Keratinocyte (primary cell): ENCODE measurements at regions not wholly inside any gene's neighbourhood (a gene's known extent, or its start where the extent isn't known, plus 50 kb on each side); places are given as distances from the start of the nearest gene placed in this dataset.

Experiments
- DNase-seq: peaks from one replicate; pipeline ENCODE4 v3.0.0-alpha.2; 2011; ENCODE audit warnings: low read depth, missing footprints, low spot score
- FAIRE-seq: peaks from 2 replicates; lab custom pipeline; 2011; peaks lifted over from hg19 to GRCh38; lab: Jason Lieb, UNC
- H2AFZ ChIP-seq: 2 replicates; pipeline ENCODE4 v1.6.0; 2012; ENCODE audit warnings: low read length, control low read depth, inconsistent platforms; ENCODE audit not compliant: control insufficient read depth
- H3K27ac ChIP-seq: 2 replicates; pipeline ENCODE4 v1.5.1; 2011; ENCODE audit warnings: low read length; ENCODE audit not compliant: control insufficient read depth, insufficient read depth
- H3K27me3 ChIP-seq: 3 replicates; pipeline ENCODE4 v1.6.0; 2011; ENCODE audit warnings: low read length; ENCODE audit not compliant: control insufficient read depth, insufficient read depth; ENCODE audit errors: extremely low read depth
- H3K36me3 ChIP-seq, 2 experiments: 2 replicates in 1 of 2; 3 replicates in 1 of 2; pipeline ENCODE4 v1.5.1; 2011; ENCODE audit warnings: low read length in 2 of 2, mild to moderate bottlenecking in 1 of 2; ENCODE audit not compliant: control insufficient read depth in 2 of 2, insufficient read depth in 2 of 2; ENCODE audit errors: extremely low read depth in 1 of 2
- H3K4me1 ChIP-seq: 3 replicates; pipeline ENCODE4 v1.5.1; 2011; ENCODE audit warnings: low read length; ENCODE audit not compliant: control insufficient read depth, insufficient read depth; ENCODE audit errors: extremely low read depth
- H3K4me2 ChIP-seq: 3 replicates; pipeline ENCODE4 v1.6.0; 2011; ENCODE audit warnings: low read depth, low read length; ENCODE audit not compliant: control insufficient read depth, insufficient read depth; ENCODE audit errors: extremely low read depth
- H3K4me3 ChIP-seq, 3 experiments: fragments of 200-600 bp in 1 of 3; sonication (generic) in 1 of 3; 2 replicates in 2 of 3; 3 replicates in 1 of 3; pipeline ENCODE4 v1.5.1; 2011 to 2016; ENCODE audit warnings: low read length in 3 of 3, mild to moderate bottlenecking in 3 of 3, control low read depth in 2 of 3, inconsistent platforms in 1 of 3, low read depth in 1 of 3, mixed read lengths in 1 of 3, mixed run types in 1 of 3, moderate library complexity in 1 of 3; ENCODE audit not compliant: control insufficient read depth in 2 of 3, insufficient read depth in 2 of 3; ENCODE audit errors: extremely low read depth in 1 of 3
- H3K79me2 ChIP-seq: 2 replicates; pipeline ENCODE4 v1.6.0; 2012; ENCODE audit warnings: low read length; ENCODE audit not compliant: control insufficient read depth, insufficient read depth
- H3K9ac ChIP-seq: 3 replicates; pipeline ENCODE4 v1.6.0; 2011; ENCODE audit warnings: low read length; ENCODE audit not compliant: control insufficient read depth, insufficient read depth; ENCODE audit errors: extremely low read depth
- H3K9me1 ChIP-seq: 3 replicates; pipeline ENCODE4 v1.6.0; 2011; ENCODE audit warnings: low read length; ENCODE audit not compliant: control insufficient read depth, insufficient read depth; ENCODE audit errors: extremely low read depth
- H3K9me3 ChIP-seq: 2 replicates; pipeline ENCODE4 v1.5.1; 2012; ENCODE audit warnings: low read depth, low read length; ENCODE audit not compliant: control insufficient read depth
- H4K20me1 ChIP-seq: 3 replicates; pipeline ENCODE4 v1.6.0; 2011; ENCODE audit warnings: low read length; ENCODE audit not compliant: control insufficient read depth, insufficient read depth; ENCODE audit errors: extremely low read depth
- EZH2 ChIP-seq: IDR thresholded peaks from one replicate; pipeline ENCODE4 v1.6.1; 2012; ENCODE audit warnings: inconsistent platforms, mild to moderate bottlenecking, low read length, moderate library complexity
- dilution Hi-C: fragments of 300-500 bp; cut with MboI; formaldehyde crosslinking; loops from one replicate; pipeline ENCODE4 v1.7.0; 2020; ENCODE audit warnings: low sequenced_read_pairs; ENCODE audit not compliant: extremely low pct_ligation_motif_present
- TF ChIP-seq, protein P1 (sequence below), 3 experiments: IDR thresholded peaks in 1 of 3; conservative IDR thresholded peaks in 1 of 3; optimal IDR thresholded peaks in 1 of 3; 2 replicates in 2 of 3; 3 replicates in 1 of 3; pipeline versions ENCODE3 to v1.5.1; 2011; ENCODE audit warnings: low read length in 3 of 3, mild to moderate bottlenecking in 3 of 3, moderate library complexity in 2 of 3, control low read depth in 1 of 3, inconsistent platforms in 1 of 3; ENCODE audit not compliant: insufficient read depth in 2 of 3; ENCODE audit errors: extremely low read depth in 1 of 3

DNA sequence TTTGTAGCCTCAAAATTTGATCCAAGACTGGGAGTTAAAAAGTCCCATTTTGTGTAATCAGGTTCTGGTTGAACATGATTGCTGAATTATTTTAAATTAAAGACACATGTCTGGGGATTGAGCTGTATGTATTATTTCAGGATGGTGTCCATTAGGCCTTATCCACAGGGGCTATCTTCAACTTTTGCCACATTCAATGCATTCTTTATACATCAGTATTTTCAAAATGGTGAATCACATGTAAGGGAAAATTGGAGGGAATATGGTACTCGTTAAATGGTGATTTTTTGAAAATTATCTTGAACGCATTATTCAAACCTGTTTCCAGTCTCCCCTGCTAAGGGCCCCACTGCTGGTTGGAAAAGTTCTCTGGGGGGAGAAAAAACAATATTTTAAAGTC lies 367.7 kb upstream of the NPVF start:
- Histone ChIP-seq H4K20me1 (no peaks in the 10 kb centered on the region), H3K27me3 (no peaks in the 10 kb centered on the region), H3K9me3 (no peaks in the 10 kb centered on the region), H3K4me1 (no peaks in the 10 kb centered on the region), H3K79me2 (no peaks in the 10 kb centered on the region), H3K27ac (no peak overlapping the region), H3K9ac (no peak overlapping the region), H3K9me1 (no peaks in the 10 kb centered on the region), H3K36me3 (no peaks in the 10 kb centered on the region), H2AFZ (no peak overlapping the region), H3K4me3 (no peak overlapping the region), H3K4me2 (no peak overlapping the region)
- FAIRE-seq: no peak
- no peak for TF ChIP-seq EZH2
- dilution Hi-C loops: loop anchor here (25.0 kb wide), 1 partner anchor 241 kb away; no protein-coding TSS in a partner anchor
- no peak for DNase-seq

DNA sequence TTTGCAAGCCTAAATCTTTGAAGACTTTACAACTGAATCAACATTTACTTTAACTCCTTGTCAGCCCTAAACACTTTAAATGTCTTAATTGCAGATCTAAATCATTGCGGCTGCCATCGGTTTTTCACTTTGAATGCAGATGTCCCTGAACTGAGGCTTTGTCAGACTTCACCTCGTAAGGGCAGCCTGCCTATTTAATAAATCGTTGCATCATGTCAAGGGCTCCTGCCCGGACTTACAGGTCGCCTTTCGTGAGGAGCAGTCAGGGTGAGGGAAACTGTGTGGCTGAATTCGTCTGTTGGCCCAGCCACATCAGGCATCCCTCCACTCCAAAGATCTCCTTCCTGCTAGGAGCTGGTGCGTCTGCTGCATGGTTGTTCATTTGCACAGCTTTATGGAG lies 368.2 kb upstream of the NPVF start:
- dilution Hi-C loops: loop anchor here (25.0 kb wide), 1 partner anchor 241 kb away; no protein-coding TSS in a partner anchor
- TF ChIP-seq EZH2: no peak
- TF ChIP-seq, protein P1, sequence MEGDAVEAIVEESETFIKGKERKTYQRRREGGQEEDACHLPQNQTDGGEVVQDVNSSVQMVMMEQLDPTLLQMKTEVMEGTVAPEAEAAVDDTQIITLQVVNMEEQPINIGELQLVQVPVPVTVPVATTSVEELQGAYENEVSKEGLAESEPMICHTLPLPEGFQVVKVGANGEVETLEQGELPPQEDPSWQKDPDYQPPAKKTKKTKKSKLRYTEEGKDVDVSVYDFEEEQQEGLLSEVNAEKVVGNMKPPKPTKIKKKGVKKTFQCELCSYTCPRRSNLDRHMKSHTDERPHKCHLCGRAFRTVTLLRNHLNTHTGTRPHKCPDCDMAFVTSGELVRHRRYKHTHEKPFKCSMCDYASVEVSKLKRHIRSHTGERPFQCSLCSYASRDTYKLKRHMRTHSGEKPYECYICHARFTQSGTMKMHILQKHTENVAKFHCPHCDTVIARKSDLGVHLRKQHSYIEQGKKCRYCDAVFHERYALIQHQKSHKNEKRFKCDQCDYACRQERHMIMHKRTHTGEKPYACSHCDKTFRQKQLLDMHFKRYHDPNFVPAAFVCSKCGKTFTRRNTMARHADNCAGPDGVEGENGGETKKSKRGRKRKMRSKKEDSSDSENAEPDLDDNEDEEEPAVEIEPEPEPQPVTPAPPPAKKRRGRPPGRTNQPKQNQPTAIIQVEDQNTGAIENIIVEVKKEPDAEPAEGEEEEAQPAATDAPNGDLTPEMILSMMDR (optimal IDR thresholded peaks at IDR 0.05 in 1 of 3, IDR thresholded peaks at IDR 0.05 in 1 of 3, conservative IDR thresholded peaks at IDR 0.05 in 1 of 3; ENCODE audit: extremely low read depth in 1 of 3, insufficient read depth in 2 of 3, low read length in 3 of 3): no peak
- Histone ChIP-seq H3K9me1 (no peaks in the 10 kb centered on the region), H3K9ac (no peak overlapping the region), H3K36me3 (no peaks in the 10 kb centered on the region), H4K20me1 (no peaks in the 10 kb centered on the region), H3K9me3 (no peaks in the 10 kb centered on the region), H3K27ac (no peak overlapping the region), H2AFZ (no peak overlapping the region), H3K79me2 (no peaks in the 10 kb centered on the region), H3K4me3 (no peak overlapping the region), H3K4me2 (no peak overlapping the region), H3K4me1 (no peaks in the 10 kb centered on the region), H3K27me3 (no peaks in the 10 kb centered on the region)
- FAIRE-seq (no peak), DNase-seq (no peak)

DNA sequence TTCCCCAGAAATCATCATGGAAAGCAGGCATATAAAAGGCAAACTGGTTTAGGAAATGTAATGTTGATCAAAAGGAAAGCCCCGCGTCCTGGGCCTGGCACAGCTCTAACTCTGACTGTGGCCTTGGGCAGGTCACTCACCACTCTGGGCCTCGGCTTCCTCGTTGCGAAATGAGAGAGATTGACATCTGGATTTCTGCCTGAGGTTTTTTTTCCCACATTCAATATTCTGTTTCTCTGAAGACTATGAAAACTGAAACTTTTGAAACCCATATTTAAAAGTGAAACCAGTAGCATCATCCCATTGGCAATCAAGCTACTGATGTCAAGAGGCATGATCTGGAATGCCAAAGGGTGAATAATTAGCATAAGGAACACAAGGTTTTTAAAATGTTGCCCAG lies 369.7 kb upstream of the NPVF start:
- no peak for FAIRE-seq
- DNase-seq: no peak
- no peak for TF ChIP-seq EZH2
- TF ChIP-seq, protein P1 (optimal IDR thresholded peaks at IDR 0.05 in 1 of 3, IDR thresholded peaks at IDR 0.05 in 1 of 3, conservative IDR thresholded peaks at IDR 0.05 in 1 of 3; ENCODE audit: extremely low read depth in 1 of 3, insufficient read depth in 2 of 3, low read length in 3 of 3): no peak
- no peaks in the 10 kb centered on the region for H3K9me3 ChIP-seq
- no peak overlapping the region for H3K4me3 ChIP-seq
- no peaks in the 10 kb centered on the region for H3K9me1 ChIP-seq
- H2AFZ ChIP-seq: no peak overlapping the region
- no peak overlapping the region for H3K4me2 ChIP-seq
- no peaks in the 10 kb centered on the region for H3K4me1 ChIP-seq
- no peaks in the 10 kb centered on the region for H3K36me3 ChIP-seq
- dilution Hi-C loops: loop anchor here (25.0 kb wide), 1 partner anchor 239 kb away; no protein-coding TSS in a partner anchor
- no peak overlapping the region for H3K27ac ChIP-seq
- H3K27me3 ChIP-seq: no peaks in the 10 kb centered on the region
- H3K79me2 ChIP-seq: no peaks in the 10 kb centered on the region
- H3K9ac ChIP-seq: no peak overlapping the region
- no peaks in the 10 kb centered on the region for H4K20me1 ChIP-seq
